Hematopoietic multipotent progenitor cell (in vitro differentiated cells): ENCODE measurements at regions not wholly inside any gene's neighbourhood (a gene's known extent, or its start where the extent isn't known, plus 50 kb on each side); places are given as distances from the start of the nearest gene placed in this dataset.
"Not testable (repeated sequence)": the region's sequence is repeated elsewhere in the genome, so short reads cannot be mapped to it uniquely, and the experiment has no call there.

Experiments used
- DNase-seq, 3 donors: peaks; one replicate each; pipeline ENCODE4 v3.0.0-alpha.2; 2011 to 2015; ENCODE audit warnings: low read depth in 2 of 3, low spot score in 2 of 3

DNA sequence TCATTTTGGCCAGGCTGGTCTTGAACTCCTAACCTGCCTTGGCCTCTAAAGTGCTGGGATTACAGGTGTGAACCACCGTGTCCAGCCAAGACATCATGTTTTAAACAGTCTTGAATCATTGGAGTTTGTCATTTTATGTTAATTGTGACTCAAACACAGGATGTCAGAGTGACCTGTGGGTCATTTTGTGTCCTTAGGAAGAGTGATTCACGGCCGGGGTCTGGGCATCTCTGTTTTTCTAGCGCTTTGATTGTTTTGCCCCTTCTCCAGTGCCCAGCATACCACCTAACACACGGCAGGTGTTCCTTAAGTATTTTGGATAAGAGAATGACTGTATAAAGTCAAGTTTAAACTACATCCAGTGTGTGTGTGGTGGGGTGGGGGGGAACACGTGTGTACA is 183.7 kb upstream of the KLF6 start:
- DNase-seq = no peak

DNA sequence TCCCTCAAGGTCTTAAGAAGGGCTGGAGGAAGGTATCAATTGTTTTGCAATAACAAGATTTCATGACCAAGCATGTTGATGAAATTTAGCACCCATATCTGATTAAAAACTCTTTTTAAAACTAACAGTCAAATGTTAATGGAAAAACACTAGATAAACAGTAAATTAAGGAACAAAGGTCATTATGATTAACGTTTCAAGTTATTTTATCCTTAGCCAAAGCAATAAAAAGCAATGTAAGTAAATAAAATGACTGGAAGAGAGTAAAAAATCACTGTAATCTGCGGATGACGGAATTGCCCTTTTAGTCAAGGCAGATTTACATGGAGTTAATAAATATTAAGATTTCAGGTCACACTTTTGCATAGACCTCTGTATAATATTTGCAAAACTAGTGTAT is 179.5 kb upstream of the KLF6 start:
- no peak for DNase-seq

GRCh38 chr10:3963191-3963673 is 178.2 kb upstream of the KLF6 start:
- no peak for DNase-seq

DNA sequence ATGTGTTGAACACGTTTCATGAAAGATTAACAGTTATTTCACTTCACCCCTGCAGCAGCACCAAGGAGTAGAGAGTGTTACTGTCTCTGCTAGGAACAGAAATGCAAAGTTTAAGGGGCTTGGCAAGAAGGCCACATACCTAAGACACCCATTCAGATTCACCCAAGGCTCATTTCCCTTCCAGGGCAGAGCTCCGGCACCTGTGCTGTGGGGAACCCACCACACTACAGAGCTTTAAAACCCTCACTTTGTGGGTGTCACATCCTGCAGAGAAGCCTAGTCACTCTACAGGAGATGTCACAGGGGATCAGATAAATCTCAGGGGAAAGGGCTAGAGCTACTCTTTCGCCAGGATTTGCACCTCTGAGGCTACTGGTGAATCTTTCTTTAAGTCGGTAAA is 176.1 kb upstream of the KLF6 start:
- DNase-seq = peak in 1 of 3 donors; percentile 49

DNA sequence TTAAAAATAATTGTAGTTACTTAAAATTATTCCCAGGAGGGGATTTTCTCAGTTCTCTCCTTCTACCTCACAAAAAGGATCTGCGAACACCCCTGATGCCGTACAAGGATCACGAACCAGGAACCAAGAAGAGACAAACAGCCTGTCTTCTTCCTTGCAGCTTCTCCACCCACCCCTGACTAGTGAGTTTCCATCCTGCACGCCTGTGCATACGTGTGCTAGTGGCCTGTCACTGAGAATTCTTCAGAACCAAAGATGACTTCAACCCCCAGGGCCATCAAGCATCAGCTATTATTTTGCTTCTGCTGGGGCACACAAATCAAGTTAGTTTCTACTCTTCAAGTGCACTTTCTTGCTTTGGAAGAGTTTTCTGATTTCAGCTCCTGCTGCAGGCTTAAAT is 175.5 kb upstream of the KLF6 start:
- DNase-seq = no peak

GRCh38 chr10:3959370-3960325 is 174.6 kb upstream of the KLF6 start:
- no peak for DNase-seq

DNA sequence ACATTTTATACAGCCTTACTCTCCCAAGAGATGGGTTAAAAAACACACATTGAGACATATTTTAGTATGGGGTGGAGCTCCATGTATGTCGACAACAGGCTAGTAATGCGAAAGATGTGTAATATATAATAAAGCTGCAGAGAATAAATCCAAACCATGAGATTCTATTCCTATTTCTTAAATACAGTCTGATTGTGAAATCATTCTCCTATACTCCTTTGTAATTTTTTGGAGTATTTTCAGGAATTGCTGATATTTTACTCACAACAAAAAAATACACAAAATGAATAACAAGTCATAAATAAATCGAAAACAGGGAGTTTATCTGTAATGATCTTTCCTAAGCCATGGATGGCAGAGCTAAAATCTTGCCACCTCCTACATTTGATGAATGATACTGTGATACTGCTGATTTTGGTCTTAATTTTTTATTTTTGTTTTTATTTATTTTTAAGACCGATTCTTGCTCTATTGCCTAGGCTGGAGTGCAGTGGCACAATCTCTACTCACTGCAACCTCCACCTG is 173.5 kb upstream of the KLF6 start:
- DNase-seq = no peak

- no peak for DNase-seq
These were observed 171.1 kb upstream of the KLF6 start for GRCh38 chr10:3955955-3956617.

DNA sequence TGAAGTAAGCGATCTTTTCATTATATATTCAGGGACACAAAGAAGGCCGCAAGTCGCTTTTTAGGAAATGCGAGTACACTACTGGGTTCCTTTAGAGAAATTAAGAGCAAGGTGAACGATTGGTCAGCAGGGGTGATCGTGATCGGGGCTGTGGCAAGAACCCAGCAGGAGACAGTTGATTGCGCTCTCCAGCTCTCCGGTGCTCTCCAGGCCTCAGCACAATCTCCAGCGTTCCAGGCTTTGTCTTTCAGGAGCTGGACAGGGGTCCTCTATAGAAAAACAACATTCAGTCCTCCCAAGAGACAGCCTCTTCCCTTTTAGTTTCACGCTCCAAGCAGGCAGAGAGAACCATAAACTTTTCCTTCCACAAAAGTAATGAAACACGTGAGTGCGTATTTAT is 170.5 kb upstream of the KLF6 start:
- no peak for DNase-seq

GRCh38 chr10:3954615-3955014 is 169.6 kb upstream of the KLF6 start:
- no peak for DNase-seq

DNA sequence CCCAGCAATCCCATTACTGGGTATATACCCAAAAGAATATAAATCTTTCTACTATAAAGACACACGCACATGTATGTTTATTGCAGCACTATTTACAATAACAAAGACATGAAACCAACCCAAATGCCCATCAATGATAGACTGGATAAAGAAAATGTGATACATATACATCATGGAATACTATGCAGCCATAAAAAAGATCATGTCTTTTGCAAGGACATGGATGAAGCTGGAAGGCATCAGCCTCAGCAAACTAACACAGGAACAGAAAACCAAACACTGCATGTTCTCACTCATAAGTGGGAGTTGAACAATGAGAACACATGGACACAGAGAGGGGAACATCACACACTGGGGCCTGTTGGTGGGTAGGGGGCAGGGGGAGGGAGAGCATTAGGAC is 169.0 kb upstream of the KLF6 start:
- DNase-seq = not testable (repeated sequence)

DNA sequence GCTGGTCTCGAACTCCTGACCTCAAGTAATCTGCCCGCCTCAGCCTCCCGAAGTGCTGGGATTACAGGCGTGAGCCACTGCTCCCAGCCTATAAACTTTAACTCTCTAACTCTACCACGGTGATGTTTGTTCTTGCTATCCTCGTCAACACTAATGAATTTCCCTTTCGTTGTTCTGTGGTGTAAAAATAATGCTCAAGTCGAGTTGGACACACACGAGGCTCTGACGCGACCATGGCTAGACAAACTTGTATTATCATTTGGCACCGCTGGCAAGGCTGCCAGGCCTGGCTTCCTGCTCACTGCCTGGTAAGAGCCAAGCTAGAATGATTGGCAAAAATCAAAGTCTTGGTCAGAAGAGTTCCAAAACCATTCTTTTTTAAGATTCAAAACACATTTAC is 167.0 kb upstream of the KLF6 start:
- DNase-seq = no peak

DNA sequence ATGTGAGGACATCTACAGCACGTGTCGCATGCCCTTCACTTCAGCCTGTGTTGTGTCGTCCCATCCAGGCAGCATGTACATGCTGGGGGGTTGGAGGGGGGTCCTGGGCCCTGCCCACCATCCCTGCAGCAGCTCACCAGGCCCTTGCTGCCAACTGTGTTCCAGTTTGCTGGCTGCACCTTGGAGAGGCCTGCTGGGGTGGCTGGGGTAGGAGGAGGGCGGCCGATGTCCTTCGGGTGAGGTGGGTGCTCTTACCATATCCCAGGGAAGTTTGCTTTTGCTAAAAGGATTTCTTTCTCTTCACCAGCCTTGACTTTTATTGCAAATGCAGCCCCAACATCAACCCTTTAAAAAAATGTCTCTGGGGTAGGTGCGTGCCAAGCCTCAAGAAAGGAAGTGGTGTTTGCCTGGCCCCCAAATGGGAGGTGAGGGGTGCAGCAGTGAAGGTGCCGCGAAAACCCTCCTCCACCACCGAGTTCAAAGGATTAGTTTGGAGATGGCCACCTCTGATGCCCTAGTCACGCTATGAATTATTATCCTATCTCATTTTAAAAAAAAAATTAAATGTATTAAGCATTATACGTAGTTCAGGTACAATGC is 165.8 kb upstream of the KLF6 start:
- DNase-seq = peak in 2 of 3 donors; percentile 59 to 68

DNA sequence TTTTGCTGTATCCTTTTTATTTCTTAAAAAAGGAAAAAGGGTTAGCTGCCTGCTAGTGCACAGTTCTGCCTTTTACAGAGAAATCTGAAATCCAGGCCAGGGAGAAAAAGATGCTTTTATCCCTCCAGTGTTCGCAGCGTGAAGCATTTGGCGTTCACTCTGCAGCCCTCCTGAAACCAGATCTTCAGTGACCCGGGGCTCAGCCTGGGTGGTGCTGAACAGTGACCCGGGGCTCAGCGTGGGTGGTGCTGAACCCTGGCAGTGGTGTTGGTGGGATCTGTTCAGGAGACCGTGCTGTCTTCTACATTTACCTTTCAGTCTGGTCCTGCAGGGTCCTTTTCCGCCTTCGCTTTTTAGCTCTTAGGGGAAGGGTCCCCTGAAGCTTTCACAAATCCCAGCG is 164.7 kb upstream of the KLF6 start:
- no peak for DNase-seq

DNA sequence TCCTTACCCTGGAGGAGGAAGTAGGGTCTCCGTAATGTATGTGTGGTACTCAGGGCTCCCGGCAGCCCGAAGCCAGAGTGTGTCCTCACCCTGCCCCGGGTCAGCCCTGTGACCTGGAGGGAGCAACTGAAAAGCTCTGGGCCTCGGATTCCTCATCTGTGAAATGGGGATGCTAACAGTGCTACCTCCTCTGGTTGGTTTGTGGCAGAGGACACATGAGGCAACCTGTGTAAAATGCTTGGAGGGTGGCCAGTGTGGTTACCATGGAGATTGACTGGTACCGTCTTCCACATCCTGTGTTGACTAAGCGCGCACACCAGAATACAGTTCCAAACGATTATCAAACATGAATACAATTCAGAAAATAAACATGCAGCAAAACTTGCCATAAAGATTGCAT is 163.8 kb upstream of the KLF6 start:
- peak; percentile 41 to 81 (median 74) for DNase-seq

GRCh38 chr10:3946234-3947229 is 161.5 kb upstream of the KLF6 start:
- no peak for DNase-seq

DNA sequence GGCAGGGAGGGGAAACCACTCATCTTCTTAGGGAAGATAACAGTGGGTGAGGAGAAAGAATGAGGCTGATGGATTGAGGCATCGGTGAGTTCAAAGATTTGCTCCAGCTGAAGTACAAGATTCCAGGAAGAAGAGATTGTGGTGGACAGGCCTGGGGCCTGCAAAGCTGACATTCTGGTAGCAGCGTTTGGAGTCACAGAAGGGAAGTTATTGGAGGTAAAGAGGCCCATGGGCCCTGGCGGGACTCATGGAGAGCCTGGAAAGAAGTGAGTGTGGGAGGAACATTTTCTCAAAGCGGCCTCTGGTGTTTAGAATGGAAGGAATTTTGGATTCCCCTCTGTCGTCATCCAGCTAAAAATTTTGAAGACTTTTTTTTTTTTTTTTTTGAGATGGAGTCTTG is 160.0 kb upstream of the KLF6 start:
- no peak for DNase-seq

GRCh38 chr10:3944591-3944990 is 159.6 kb upstream of the KLF6 start:
- no peak for DNase-seq

DNA sequence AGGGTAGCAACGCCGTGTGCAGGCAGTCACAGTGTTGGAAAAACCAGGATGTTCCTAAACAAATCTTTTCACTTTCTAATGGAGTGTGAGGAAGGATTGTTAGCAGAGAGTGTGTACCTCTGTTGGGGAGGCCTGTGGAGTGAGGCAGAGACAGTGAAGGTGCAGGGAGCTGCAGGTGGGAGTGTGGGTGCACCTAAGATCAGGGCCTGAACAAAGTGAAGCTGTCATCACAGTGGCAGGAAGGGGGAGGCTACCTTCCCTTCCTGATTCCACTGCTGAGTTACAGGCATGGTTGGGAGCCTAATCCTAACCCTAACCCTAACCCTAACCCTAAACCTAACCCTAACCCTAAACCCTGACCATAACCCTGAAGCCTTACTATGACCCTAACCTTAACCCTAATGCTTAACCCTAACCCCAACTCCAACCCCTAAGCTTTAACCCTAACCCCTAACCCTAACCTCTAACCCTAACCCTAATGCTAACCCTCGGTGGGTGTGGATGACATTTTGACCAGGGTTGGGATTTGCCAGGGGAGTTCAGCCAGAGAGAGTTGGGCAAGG is 158.8 kb upstream of the KLF6 start:
- no peak for DNase-seq
